Osteocyte (in vitro differentiated cells): ENCODE measurements at regions not wholly inside any gene's neighbourhood (a gene's known extent, or its start where the extent isn't known, plus 50 kb on each side); places are given as distances from the start of the nearest gene placed in this dataset.

Experiments
- DNase-seq: peaks from one replicate; pipeline ENCODE4 v3.0.0; 2021; ENCODE audit warnings: mixed read lengths; ENCODE audit not compliant: unreplicated experiment; ENCODE audit errors: extremely low spot score
- H3K27ac Mint-ChIP-seq: one replicate; pipeline ENCODE4 v1.8.0; 2021; ENCODE audit warnings: mild to moderate bottlenecking, mixed read lengths; ENCODE audit not compliant: unreplicated experiment
- H3K27me3 Mint-ChIP-seq: one replicate; pipeline ENCODE4 v1.8.0; 2021; ENCODE audit warnings: mixed read lengths; ENCODE audit not compliant: unreplicated experiment
- H3K36me3 Mint-ChIP-seq: one replicate; pipeline ENCODE4 v1.8.0; 2021; ENCODE audit warnings: mixed read lengths; ENCODE audit not compliant: unreplicated experiment
- H3K4me1 Mint-ChIP-seq: one replicate; pipeline ENCODE4 v1.8.0; 2021; ENCODE audit warnings: mixed read lengths; ENCODE audit not compliant: unreplicated experiment
- H3K4me3 Mint-ChIP-seq: one replicate; pipeline ENCODE4 v1.8.0; 2021; ENCODE audit warnings: mild to moderate bottlenecking, moderate library complexity, mixed read lengths; ENCODE audit not compliant: unreplicated experiment
- H3K9me3 Mint-ChIP-seq: one replicate; pipeline ENCODE4 v1.8.0; 2021; ENCODE audit warnings: mixed read lengths; ENCODE audit not compliant: unreplicated experiment
- TF ChIP-seq, protein P1 (sequence below): fragments of 200-600 bp; sonication (generic); IDR thresholded peaks from 2 replicates; pipeline ENCODE4 v1.5.0; 2021; ENCODE audit warnings: antibody characterized with exemption, mild to moderate bottlenecking, moderate library complexity

DNA sequence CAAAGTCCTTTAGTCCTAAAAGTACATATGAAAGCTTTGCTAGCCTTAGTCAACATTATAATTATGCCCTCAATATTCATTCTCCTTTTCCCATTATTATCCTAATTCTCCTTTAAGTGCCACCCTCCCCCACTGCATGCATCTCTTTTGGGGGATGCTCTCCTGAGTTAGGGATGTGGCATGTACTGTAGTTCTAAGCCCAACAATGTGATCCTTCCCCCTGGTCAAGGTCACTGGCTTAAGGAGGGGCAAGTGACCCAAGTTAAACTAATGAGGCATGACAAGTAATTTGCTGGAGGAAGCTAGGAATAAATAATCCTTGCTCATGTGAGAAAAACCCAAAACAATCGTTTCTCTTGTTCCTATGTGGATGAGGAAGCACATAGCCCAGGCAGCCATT, 343.9 kb upstream of the SUCLG2 start:
- H3K36me3 Mint-ChIP-seq: no peaks in the 10 kb centered on the region
- no peak for DNase-seq
- H3K27me3 Mint-ChIP-seq: peaks cover 11% of the 10 kb centered on the region
- H3K4me1 Mint-ChIP-seq: no peaks in the 10 kb centered on the region
- no peak overlapping the region for H3K27ac Mint-ChIP-seq
- peaks cover 5% of the 10 kb centered on the region for H3K9me3 Mint-ChIP-seq
- no peak overlapping the region for H3K4me3 Mint-ChIP-seq
- TF ChIP-seq, protein P1, sequence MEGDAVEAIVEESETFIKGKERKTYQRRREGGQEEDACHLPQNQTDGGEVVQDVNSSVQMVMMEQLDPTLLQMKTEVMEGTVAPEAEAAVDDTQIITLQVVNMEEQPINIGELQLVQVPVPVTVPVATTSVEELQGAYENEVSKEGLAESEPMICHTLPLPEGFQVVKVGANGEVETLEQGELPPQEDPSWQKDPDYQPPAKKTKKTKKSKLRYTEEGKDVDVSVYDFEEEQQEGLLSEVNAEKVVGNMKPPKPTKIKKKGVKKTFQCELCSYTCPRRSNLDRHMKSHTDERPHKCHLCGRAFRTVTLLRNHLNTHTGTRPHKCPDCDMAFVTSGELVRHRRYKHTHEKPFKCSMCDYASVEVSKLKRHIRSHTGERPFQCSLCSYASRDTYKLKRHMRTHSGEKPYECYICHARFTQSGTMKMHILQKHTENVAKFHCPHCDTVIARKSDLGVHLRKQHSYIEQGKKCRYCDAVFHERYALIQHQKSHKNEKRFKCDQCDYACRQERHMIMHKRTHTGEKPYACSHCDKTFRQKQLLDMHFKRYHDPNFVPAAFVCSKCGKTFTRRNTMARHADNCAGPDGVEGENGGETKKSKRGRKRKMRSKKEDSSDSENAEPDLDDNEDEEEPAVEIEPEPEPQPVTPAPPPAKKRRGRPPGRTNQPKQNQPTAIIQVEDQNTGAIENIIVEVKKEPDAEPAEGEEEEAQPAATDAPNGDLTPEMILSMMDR: no peak

DNA sequence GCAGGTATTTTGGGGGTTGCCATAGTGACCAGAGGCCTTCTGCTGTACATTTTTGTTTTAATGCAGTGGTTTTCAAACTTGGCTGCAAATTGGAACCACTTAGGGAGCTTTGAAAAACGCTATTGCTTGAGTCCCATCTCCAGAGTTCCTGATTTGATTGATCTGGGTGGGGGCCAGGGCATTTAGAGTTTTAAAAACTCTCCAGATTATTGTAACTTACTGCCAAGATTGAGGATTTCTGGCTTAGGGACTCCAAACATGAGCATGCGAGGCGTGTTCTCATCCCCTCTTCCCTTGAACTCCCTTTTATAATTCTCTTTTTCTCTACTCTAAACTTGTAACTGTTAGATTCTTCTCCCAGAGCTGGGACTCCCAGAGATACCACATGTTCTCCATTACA, 340.8 kb upstream of the SUCLG2 start:
- H3K27me3 Mint-ChIP-seq: peaks cover 8% of the 10 kb centered on the region

DNA sequence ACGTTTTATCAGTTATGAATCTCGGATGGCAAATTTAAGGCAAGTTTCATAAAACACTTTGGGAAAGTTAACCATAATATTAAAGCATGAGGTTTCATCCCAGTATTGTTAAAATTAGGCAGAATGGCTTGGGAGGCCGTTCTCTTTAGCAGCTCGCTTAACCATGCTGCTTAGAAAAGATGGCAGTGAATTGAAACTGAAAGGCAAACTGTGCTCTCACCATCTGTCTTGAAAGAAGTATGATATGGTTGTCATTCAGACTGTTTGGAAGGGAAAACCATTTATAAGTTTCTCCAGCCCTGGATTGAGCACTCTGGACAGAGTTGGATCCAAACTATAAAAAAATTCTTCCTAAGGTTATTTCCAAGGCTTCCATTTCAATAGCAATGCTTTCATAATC, 332.3 kb upstream of the SUCLG2 start:
- peaks cover 3% of the 10 kb centered on the region for H3K9me3 Mint-ChIP-seq
- no peak for DNase-seq

More for the DNA sequence above, 340.8 kb upstream of the SUCLG2 start:
- DNase-seq: no peak
- TF ChIP-seq, protein P1: no peak
- H3K9me3 Mint-ChIP-seq: no peaks in the 10 kb centered on the region
- no peaks in the 10 kb centered on the region for H3K4me1 Mint-ChIP-seq
- H3K4me3 Mint-ChIP-seq: no peak overlapping the region
- no peaks in the 10 kb centered on the region for H3K36me3 Mint-ChIP-seq
- no peak overlapping the region for H3K27ac Mint-ChIP-seq

DNA sequence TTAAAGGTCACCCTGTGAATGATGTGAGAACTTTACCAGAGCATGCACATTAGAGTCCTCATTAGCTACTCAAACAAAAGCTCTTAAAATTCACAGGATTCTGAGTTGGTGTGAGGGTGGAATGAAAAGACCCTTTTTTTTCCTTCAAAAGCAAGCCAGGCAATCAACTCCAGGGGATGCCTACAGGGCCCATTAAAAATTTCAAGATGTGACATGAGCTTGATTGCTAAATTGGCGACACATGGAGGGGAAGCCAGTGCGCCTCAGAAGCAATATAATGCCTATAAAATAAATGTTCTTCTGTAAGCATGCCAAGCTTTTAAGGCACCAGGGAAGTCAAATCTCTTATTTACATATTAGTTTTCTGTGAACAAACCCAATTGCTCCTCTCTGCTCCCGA, 328.8 kb upstream of the SUCLG2 start:
- Mint-ChIP-seq H3K36me3 (no peaks in the 10 kb centered on the region), H3K27me3 (no peaks in the 10 kb centered on the region), H3K27ac (no peak overlapping the region), H3K4me1 (no peaks in the 10 kb centered on the region), H3K9me3 (peaks cover 3% of the 10 kb centered on the region), H3K4me3 (no peak overlapping the region)
- TF ChIP-seq, protein P1: no peak
- no peak for DNase-seq

More for the DNA sequence above, 332.3 kb upstream of the SUCLG2 start:
- TF ChIP-seq, protein P1: no peak
- Mint-ChIP-seq H3K4me3 (no peak overlapping the region), H3K27ac (no peak overlapping the region), H3K36me3 (no peaks in the 10 kb centered on the region), H3K4me1 (no peaks in the 10 kb centered on the region), H3K27me3 (no peaks in the 10 kb centered on the region)

DNA sequence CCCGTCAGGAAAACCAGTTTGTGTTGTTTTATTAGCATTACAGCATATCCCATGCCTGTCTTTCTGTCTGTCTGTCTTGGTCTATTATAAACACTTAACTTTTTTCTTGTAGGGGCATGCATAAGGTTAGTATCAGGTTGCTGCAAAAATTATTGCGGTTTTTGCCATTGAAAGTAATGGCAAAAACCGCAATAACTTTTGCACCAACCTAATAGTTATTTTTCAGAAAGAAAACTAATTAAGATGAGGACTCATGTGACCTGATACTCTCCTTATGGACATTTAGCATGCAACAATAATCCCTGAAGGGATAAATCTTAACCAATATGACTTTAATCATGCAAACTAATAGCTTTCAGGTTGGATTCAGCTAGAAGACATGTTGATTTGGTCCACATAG, 326.7 kb upstream of the SUCLG2 start:
- no peak overlapping the region for H3K27ac Mint-ChIP-seq

More for the DNA sequence above, 326.7 kb upstream of the SUCLG2 start:
- Mint-ChIP-seq H3K4me1 (no peaks in the 10 kb centered on the region), H3K36me3 (no peaks in the 10 kb centered on the region), H3K4me3 (no peak overlapping the region), H3K9me3 (no peaks in the 10 kb centered on the region), H3K27me3 (no peaks in the 10 kb centered on the region)
- TF ChIP-seq, protein P1: no peak
- DNase-seq: no peak
